Calu3 (cell line): ENCODE measurements at regions not wholly inside any gene's neighbourhood (a gene's known extent, or its start where the extent isn't known, plus 50 kb on each side); places are given as distances from the start of the nearest gene placed in this dataset.

Source experiments
- BruUV-seq: library from RNA; stranded (reverse); fragments of 400-500 nt; replicated peaks from 2 replicates; lab custom pipeline; 2021; lab: Mats Ljungman, UMichigan
- CTCF ChIA-PET: fragments of 300-600 bp; sonication (Branson Sonifier 250); formaldehyde crosslinking; loops from one replicate; lab custom pipeline; 2022; ENCODE audit warnings: antibody characterized with exemption; lab: Charles Lee
- DNase-seq: peaks from one replicate; pipeline ENCODE4 v3.0.0; 2022
- H3K27ac Mint-ChIP-seq: one replicate; pipeline ENCODE4 v1.8.0; 2022; ENCODE audit warnings: mixed read lengths; ENCODE audit not compliant: unreplicated experiment
- H3K27me3 Mint-ChIP-seq: one replicate; pipeline ENCODE4 v1.8.0; 2022; ENCODE audit warnings: mixed read lengths; ENCODE audit not compliant: unreplicated experiment
- H3K36me3 Mint-ChIP-seq: one replicate; pipeline ENCODE4 v1.8.0; 2022; ENCODE audit warnings: mild to moderate bottlenecking, moderate library complexity, mixed read lengths; ENCODE audit not compliant: insufficient read depth, unreplicated experiment
- H3K4me1 Mint-ChIP-seq: one replicate; pipeline ENCODE4 v1.8.0; 2022; ENCODE audit warnings: mild to moderate bottlenecking, low read depth, mixed read lengths; ENCODE audit not compliant: unreplicated experiment
- H3K4me3 Mint-ChIP-seq: one replicate; pipeline ENCODE4 v1.8.0; 2022; ENCODE audit warnings: mild to moderate bottlenecking, low read depth, moderate library complexity, mixed read lengths; ENCODE audit not compliant: unreplicated experiment
- H3K9me3 Mint-ChIP-seq: one replicate; pipeline ENCODE4 v1.8.0; 2022; ENCODE audit warnings: low read depth, mixed read lengths; ENCODE audit not compliant: unreplicated experiment
- CTCF ChIP-seq: fragments of 200-600 bp; IDR thresholded peaks from one replicate; pipeline ENCODE4 v1.8.0; 2022; ENCODE audit warnings: antibody characterized with exemption; ENCODE audit not compliant: unreplicated experiment
- intact Hi-C: fragments of 100-400 bp; cut with micrococcal nuclease; formaldehyde crosslinking; loops from one replicate; pipeline ENCODE4 v1.10.0; 2022; ENCODE audit not compliant: unreplicated experiment

DNA sequence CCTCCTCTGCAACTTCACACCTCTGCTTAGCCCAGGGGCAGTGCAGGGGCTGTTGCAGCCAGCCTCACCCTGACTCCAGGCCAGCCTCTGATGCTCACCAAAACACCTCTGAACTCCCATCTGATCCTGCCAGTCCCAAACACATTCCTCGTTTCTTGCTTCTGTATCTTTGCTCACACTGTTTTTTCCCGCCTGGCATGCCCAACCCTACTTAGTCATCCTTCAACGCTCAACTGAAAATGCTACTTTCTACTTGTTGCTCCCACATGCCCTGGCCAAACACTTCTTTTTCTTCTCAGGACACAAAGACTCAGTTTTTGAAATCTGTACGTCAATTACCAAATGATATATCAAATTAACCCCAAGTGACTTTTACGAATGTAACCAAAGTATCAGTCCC, 140.8 kb upstream of the ZBED5 start:
- no peaks in the 10 kb centered on the region for H3K36me3 Mint-ChIP-seq
- no peak for TF ChIP-seq CTCF
- H3K27me3 Mint-ChIP-seq, result peaks cover 30% of the 10 kb centered on the region
- CTCF ChIA-PET, result no interaction called here
- no peak overlapping the region for H3K27ac Mint-ChIP-seq
- H3K4me1 Mint-ChIP-seq, result no peaks in the 10 kb centered on the region
- DNase-seq, result no peak
- no TSS peak for BruUV-seq
- intact Hi-C loops, result no loop called here
- H3K9me3 Mint-ChIP-seq, result peaks cover 5% of the 10 kb centered on the region
- H3K4me3 Mint-ChIP-seq, result no peak overlapping the region

DNA sequence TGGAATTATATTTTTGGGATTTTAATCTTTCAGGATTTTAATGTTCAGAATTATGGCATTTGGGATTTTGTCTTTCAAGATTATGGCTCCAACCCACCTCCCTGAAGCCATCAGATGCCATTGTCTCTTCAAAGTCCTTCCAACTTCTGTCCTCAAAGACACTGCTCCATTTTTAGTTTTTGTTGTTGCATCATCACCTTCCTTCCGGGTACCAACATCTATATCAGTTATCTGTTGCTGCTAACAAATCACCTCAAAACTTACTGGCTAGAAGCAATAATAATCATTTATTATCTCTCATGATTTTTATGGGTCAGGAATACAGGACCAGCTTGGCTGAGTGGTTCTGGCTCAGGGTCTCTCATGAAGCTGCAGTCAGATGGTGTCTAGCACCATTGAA, 138.8 kb upstream of the ZBED5 start:
- no peak overlapping the region for H3K27ac Mint-ChIP-seq
- no peak for DNase-seq
- no peaks in the 10 kb centered on the region for H3K4me1 Mint-ChIP-seq
- CTCF ChIA-PET, result no interaction called here
- H3K9me3 Mint-ChIP-seq, result peaks cover 5% of the 10 kb centered on the region
- H3K36me3 Mint-ChIP-seq, result no peaks in the 10 kb centered on the region
- intact Hi-C loops, result no loop called here
- peaks cover 15% of the 10 kb centered on the region for H3K27me3 Mint-ChIP-seq
- TF ChIP-seq CTCF, result no peak
- no TSS peak for BruUV-seq
- no peak overlapping the region for H3K4me3 Mint-ChIP-seq

DNA sequence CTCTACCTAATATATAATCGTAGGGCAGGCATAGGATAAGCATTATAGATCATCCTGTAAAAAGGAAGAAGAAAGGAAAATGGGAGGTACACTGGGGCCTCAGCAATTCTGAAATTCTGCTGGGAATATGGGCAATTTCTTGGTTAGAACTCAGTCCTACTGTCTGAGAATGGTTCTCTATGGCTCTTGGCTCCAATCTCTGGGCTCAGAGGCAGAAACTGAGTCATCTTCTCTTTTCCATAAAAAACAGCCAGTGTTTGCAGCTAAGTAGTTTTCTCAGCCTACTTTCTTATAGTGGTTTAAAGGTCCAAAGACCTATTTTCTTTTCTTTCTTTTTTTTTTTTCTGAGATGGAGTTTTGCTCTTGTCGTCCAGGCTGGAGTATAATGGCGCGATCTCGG, 135.8 kb upstream of the ZBED5 start:
- DNase-seq, result no peak
- intact Hi-C loops, result no loop called here
- Mint-ChIP-seq H3K36me3 (no peaks in the 10 kb centered on the region), H3K27ac (no peak overlapping the region), H3K4me1 (peaks cover 15% of the 10 kb centered on the region), H3K4me3 (no peak overlapping the region), H3K9me3 (peaks cover 5% of the 10 kb centered on the region), H3K27me3 (peaks cover 7% of the 10 kb centered on the region)
- CTCF ChIA-PET, result no interaction called here
- BruUV-seq, result no TSS peak
- TF ChIP-seq CTCF, result no peak

- Mint-ChIP-seq H3K27ac (no peak overlapping the region), H3K4me3 (no peak overlapping the region), H3K27me3 (peaks cover 3% of the 10 kb centered on the region), H3K36me3 (no peaks in the 10 kb centered on the region), H3K4me1 (peaks cover 15% of the 10 kb centered on the region), H3K9me3 (peaks cover 5% of the 10 kb centered on the region)
- intact Hi-C loops, result no loop called here
- CTCF ChIA-PET, result no interaction called here
- no TSS peak for BruUV-seq
- no peak for DNase-seq
- no peak for TF ChIP-seq CTCF
These were observed 135.3 kb upstream of the ZBED5 start for GRCh38 chr11:10993186-10993585.

DNA sequence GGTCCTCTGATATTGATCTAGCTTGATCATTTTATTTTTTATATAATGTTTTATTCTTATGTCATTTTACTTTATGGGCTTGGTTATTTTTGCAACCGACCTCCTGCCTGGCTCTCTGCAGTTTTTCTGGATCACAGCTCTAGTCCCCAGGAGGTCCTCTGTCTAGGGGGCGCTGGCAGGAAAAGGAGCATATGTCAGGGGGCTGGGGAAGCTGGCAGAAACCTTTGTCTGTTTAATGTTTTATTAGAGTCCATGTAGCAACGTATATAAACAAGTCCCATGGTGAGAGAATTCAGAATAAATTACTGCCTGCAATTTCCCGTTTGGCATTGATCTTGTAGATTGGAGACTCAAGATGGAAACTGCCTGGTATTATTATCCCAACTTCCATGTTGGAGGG, 133.5 kb upstream of the ZBED5 start:
- BruUV-seq, result no TSS peak
- CTCF ChIA-PET, result interaction anchor here (1.6 to 1.7 kb wide), 2 partner anchors 19 to 37 kb away, joined by 3 to 6 read pairs; no protein-coding TSS in a partner anchor
- intact Hi-C loops, result no loop called here
- H3K9me3 Mint-ChIP-seq, result peaks cover 5% of the 10 kb centered on the region
- H3K4me1 Mint-ChIP-seq, result peaks cover 15% of the 10 kb centered on the region
- DNase-seq, result no peak
- no peaks in the 10 kb centered on the region for H3K36me3 Mint-ChIP-seq
- H3K4me3 Mint-ChIP-seq, result no peak overlapping the region
- no peak overlapping the region for H3K27ac Mint-ChIP-seq
- no peaks in the 10 kb centered on the region for H3K27me3 Mint-ChIP-seq
- no peak for TF ChIP-seq CTCF
